ENCODE measurements at regions not wholly inside any gene's neighbourhood (a gene's known extent, or its start where the extent isn't known, plus 50 kb on each side); places are given as distances from the start of the nearest gene placed in this dataset.

GRCh38 chr5:40001796-40002195, 577.0 kb upstream of the DAB2 start:
- H3K36me3 Mint-ChIP-seq (ENCODE audit: low read depth): no peaks in the 10 kb centered on the region
- no peaks in the 10 kb centered on the region for H3K27me3 Mint-ChIP-seq
- H3K4me3 Mint-ChIP-seq: no peak overlapping the region
- intact Hi-C loops (cut with micrococcal nuclease): no loop called here
- H3K9me3 Mint-ChIP-seq: peaks cover 10% of the 10 kb centered on the region
- no peaks in the 10 kb centered on the region for H3K4me1 Mint-ChIP-seq (ENCODE audit: low read depth)
- H3K27ac Mint-ChIP-seq: no peak overlapping the region

GRCh38 chr5:39998518-39998917, 573.7 kb upstream of the DAB2 start:
- H3K9me3 Mint-ChIP-seq: peaks cover 10% of the 10 kb centered on the region
- H3K27ac Mint-ChIP-seq: no peak overlapping the region
- intact Hi-C loops (cut with micrococcal nuclease): no loop called here
- no peaks in the 10 kb centered on the region for H3K4me1 Mint-ChIP-seq (ENCODE audit: low read depth)
- H3K4me3 Mint-ChIP-seq: no peak overlapping the region
- H3K36me3 Mint-ChIP-seq (ENCODE audit: low read depth): no peaks in the 10 kb centered on the region
- H3K27me3 Mint-ChIP-seq: no peaks in the 10 kb centered on the region

- H3K27ac Mint-ChIP-seq: no peak overlapping the region
- no peak overlapping the region for H3K4me3 Mint-ChIP-seq
Observed at GRCh38 chr5:39995990-39996389, 571.2 kb upstream of the DAB2 start.

GRCh38 chr5:39992617-39993202, 567.9 kb upstream of the DAB2 start:
- no peak overlapping the region for H3K27ac Mint-ChIP-seq
- intact Hi-C loops (cut with micrococcal nuclease): no loop called here
- no peak overlapping the region for H3K4me3 Mint-ChIP-seq
- no peaks in the 10 kb centered on the region for H3K9me3 Mint-ChIP-seq
- H3K27me3 Mint-ChIP-seq: no peaks in the 10 kb centered on the region
- no peaks in the 10 kb centered on the region for H3K4me1 Mint-ChIP-seq (ENCODE audit: low read depth)
- no peaks in the 10 kb centered on the region for H3K36me3 Mint-ChIP-seq (ENCODE audit: low read depth)

More at GRCh38 chr5:39995990-39996389, 571.2 kb upstream of the DAB2 start:
- H3K4me1 Mint-ChIP-seq (ENCODE audit: low read depth): no peaks in the 10 kb centered on the region
- H3K27me3 Mint-ChIP-seq: no peaks in the 10 kb centered on the region
- intact Hi-C loops (cut with micrococcal nuclease): no loop called here
- no peaks in the 10 kb centered on the region for H3K9me3 Mint-ChIP-seq
- H3K36me3 Mint-ChIP-seq (ENCODE audit: low read depth): no peaks in the 10 kb centered on the region

- Mint-ChIP-seq H3K9me3 (no peaks in the 10 kb centered on the region), H3K4me3 (no peak overlapping the region), H3K36me3 (ENCODE audit: low read depth) (no peaks in the 10 kb centered on the region), H3K27ac (no peak overlapping the region), H3K4me1 (ENCODE audit: low read depth) (no peaks in the 10 kb centered on the region), H3K27me3 (no peaks in the 10 kb centered on the region)
- intact Hi-C loops (cut with micrococcal nuclease): no loop called here
Observed at GRCh38 chr5:39986614-39987013, 561.8 kb upstream of the DAB2 start.

GRCh38 chr5:39980056-39980455, 555.3 kb upstream of the DAB2 start:
- Mint-ChIP-seq H3K4me3 (no peak overlapping the region), H3K27me3 (no peaks in the 10 kb centered on the region), H3K36me3 (ENCODE audit: low read depth) (no peaks in the 10 kb centered on the region), H3K27ac (no peak overlapping the region), H3K4me1 (ENCODE audit: low read depth) (no peaks in the 10 kb centered on the region), H3K9me3 (no peaks in the 10 kb centered on the region)
- intact Hi-C loops (cut with micrococcal nuclease): no loop called here

- Mint-ChIP-seq H3K4me3 (no peak overlapping the region), H3K36me3 (ENCODE audit: low read depth) (no peaks in the 10 kb centered on the region), H3K4me1 (ENCODE audit: low read depth) (no peaks in the 10 kb centered on the region), H3K9me3 (no peaks in the 10 kb centered on the region), H3K27ac (no peak overlapping the region), H3K27me3 (no peaks in the 10 kb centered on the region)
- intact Hi-C loops (cut with micrococcal nuclease): no loop called here
Observed at GRCh38 chr5:39977066-39977655, 552.4 kb upstream of the DAB2 start.

- no peaks in the 10 kb centered on the region for H3K36me3 Mint-ChIP-seq (ENCODE audit: low read depth)
- H3K4me3 Mint-ChIP-seq: no peak overlapping the region
- no peak overlapping the region for H3K27ac Mint-ChIP-seq
- H3K27me3 Mint-ChIP-seq: no peaks in the 10 kb centered on the region
- H3K9me3 Mint-ChIP-seq: no peaks in the 10 kb centered on the region
- intact Hi-C loops (cut with micrococcal nuclease): no loop called here
- no peaks in the 10 kb centered on the region for H3K4me1 Mint-ChIP-seq (ENCODE audit: low read depth)
Observed at GRCh38 chr5:39970117-39970798, 545.5 kb upstream of the DAB2 start.

- no peak overlapping the region for H3K4me3 Mint-ChIP-seq
- H3K4me1 Mint-ChIP-seq (ENCODE audit: low read depth): no peaks in the 10 kb centered on the region
- intact Hi-C loops (cut with micrococcal nuclease): no loop called here
- H3K36me3 Mint-ChIP-seq (ENCODE audit: low read depth): no peaks in the 10 kb centered on the region
- no peak overlapping the region for H3K27ac Mint-ChIP-seq
- H3K9me3 Mint-ChIP-seq: no peaks in the 10 kb centered on the region
- no peaks in the 10 kb centered on the region for H3K27me3 Mint-ChIP-seq
Observed at GRCh38 chr5:39968381-39968780, 543.6 kb upstream of the DAB2 start.

- intact Hi-C loops (cut with micrococcal nuclease): no loop called here
- no peaks in the 10 kb centered on the region for H3K36me3 Mint-ChIP-seq (ENCODE audit: low read depth)
Observed at GRCh38 chr5:39955156-39955555, 530.4 kb upstream of the DAB2 start.

GRCh38 chr5:39951070-39951469, 526.3 kb upstream of the DAB2 start:
- Mint-ChIP-seq H3K27ac (no peak overlapping the region), H3K27me3 (no peaks in the 10 kb centered on the region), H3K36me3 (ENCODE audit: low read depth) (no peaks in the 10 kb centered on the region), H3K9me3 (no peaks in the 10 kb centered on the region), H3K4me1 (ENCODE audit: low read depth) (peaks cover 22% of the 10 kb centered on the region), H3K4me3 (no peak overlapping the region)
- intact Hi-C loops (cut with micrococcal nuclease): no loop called here

More at GRCh38 chr5:39955156-39955555, 530.4 kb upstream of the DAB2 start:
- Mint-ChIP-seq H3K9me3 (no peaks in the 10 kb centered on the region), H3K4me3 (no peak overlapping the region), H3K4me1 (ENCODE audit: low read depth) (no peaks in the 10 kb centered on the region), H3K27me3 (no peaks in the 10 kb centered on the region), H3K27ac (no peak overlapping the region)

- no peaks in the 10 kb centered on the region for H3K36me3 Mint-ChIP-seq (ENCODE audit: low read depth)
- peaks cover 32% of the 10 kb centered on the region for H3K4me1 Mint-ChIP-seq (ENCODE audit: low read depth)
- no peak overlapping the region for H3K27ac Mint-ChIP-seq
- no peak overlapping the region for H3K4me3 Mint-ChIP-seq
- intact Hi-C loops (cut with micrococcal nuclease): loop anchor here (1.0 to 5.0 kb wide), 3 partner anchors 367 to 788 kb away; no protein-coding TSS in a partner anchor
- H3K27me3 Mint-ChIP-seq: no peaks in the 10 kb centered on the region
- H3K9me3 Mint-ChIP-seq: no peaks in the 10 kb centered on the region
Observed at GRCh38 chr5:39948867-39949468, 524.2 kb upstream of the DAB2 start.

- Mint-ChIP-seq H3K4me1 (ENCODE audit: low read depth) (peaks cover 32% of the 10 kb centered on the region), H3K9me3 (no peaks in the 10 kb centered on the region), H3K36me3 (ENCODE audit: low read depth) (no peaks in the 10 kb centered on the region), H3K27ac (no peak overlapping the region), H3K4me3 (no peak overlapping the region), H3K27me3 (no peaks in the 10 kb centered on the region)
- intact Hi-C loops (cut with micrococcal nuclease): loop anchor here (5.0 kb wide), 2 partner anchors 366 to 789 kb away; no protein-coding TSS in a partner anchor
Observed at GRCh38 chr5:39948341-39948740, 523.6 kb upstream of the DAB2 start.

- Mint-ChIP-seq H3K27me3 (no peaks in the 10 kb centered on the region), H3K9me3 (no peaks in the 10 kb centered on the region), H3K4me1 (ENCODE audit: low read depth) (peaks cover 32% of the 10 kb centered on the region), H3K27ac (peak overlapping the region; percentile 83), H3K36me3 (ENCODE audit: low read depth) (no peaks in the 10 kb centered on the region), H3K4me3 (no peak overlapping the region)
- intact Hi-C loops (cut with micrococcal nuclease): loop anchor here (5.0 kb wide), 2 partner anchors 365 to 790 kb away; no protein-coding TSS in a partner anchor
Observed at GRCh38 chr5:39947657-39948056, 522.9 kb upstream of the DAB2 start.
